ENCODE measurements at regions not wholly inside any gene's neighbourhood (a gene's known extent, or its start where the extent isn't known, plus 50 kb on each side); places are given as distances from the start of the nearest gene placed in this dataset.
"Not testable (repeated sequence)": the region's sequence is repeated elsewhere in the genome, so short reads cannot be mapped to it uniquely, and the experiment has no call there.

GRCh38 chr1:87983841-87984240 lies 655.2 kb downstream of the LMO4 start:
- 86 to 100% (median 100%) methylated on average over 1 of the region's 1 CpG; no CpG with 5 or more reads in 3 of the 10 experiments for WGBS, 10 experiments
- in situ Hi-C loops (cut with MboI; ENCODE audit: low pct_unique_long_range_greater_than_20kb in 2 of 9, low sequenced_read_pairs in 9 of 9, unreplicated experiment in 9 of 9), result no loop called here
- no peak for ATAC-seq (replicated peaks in 6 of 8)

GRCh38 chr1:87985071-87985470 lies 656.4 kb downstream of the LMO4 start:
- in situ Hi-C loops (cut with MboI; ENCODE audit: low pct_unique_long_range_greater_than_20kb in 2 of 9, low sequenced_read_pairs in 9 of 9, unreplicated experiment in 9 of 9), result no loop called here
- Histone ChIP-seq H3K27ac (no peak overlapping the region), H3K4me1 (replicated peaks in 1 of 2) (peaks cover 0 to 4% of the 10 kb centered on the region in 2 donors), H3K4me3 (no peak overlapping the region)
- WGBS, 10 experiments, result 60 to 100% (median 83%) methylated on average over 1 of the region's 1 CpG; no CpG with 5 or more reads in 5 of the 10 experiments
- no peak for ATAC-seq (replicated peaks in 6 of 8)

More at GRCh38 chr1:87983841-87984240, 655.2 kb downstream of the LMO4 start:
- H3K27ac ChIP-seq, result no peak overlapping the region
- H3K4me1 ChIP-seq (replicated peaks in 1 of 2), result peaks cover 0 to 4% of the 10 kb centered on the region in 2 donors
- no peak overlapping the region for H3K4me3 ChIP-seq

- ATAC-seq (replicated peaks in 6 of 8), result no peak
- 22 to 100% (median 82%) methylated on average over 1 to 6 of the region's 6 CpGs for WGBS, 10 experiments
- in situ Hi-C loops (cut with MboI; ENCODE audit: low pct_unique_long_range_greater_than_20kb in 2 of 9, low sequenced_read_pairs in 9 of 9, unreplicated experiment in 9 of 9), result no loop called here
These were observed 657.6 kb downstream of the LMO4 start for GRCh38 chr1:87986130-87986866.

GRCh38 chr1:87989346-87989745 lies 660.7 kb downstream of the LMO4 start:
- in situ Hi-C loops (cut with MboI; ENCODE audit: low pct_unique_long_range_greater_than_20kb in 2 of 9, low sequenced_read_pairs in 9 of 9, unreplicated experiment in 9 of 9), result no loop called here
- Histone ChIP-seq H3K4me1 (replicated peaks in 1 of 2) (no peaks in the 10 kb centered on the region), H3K27ac (no peak overlapping the region), H3K4me3 (no peak overlapping the region)
- ATAC-seq (replicated peaks in 6 of 8), result no peak
- 60 to 85% (median 68%) methylated on average over 1 to 2 of the region's 2 CpGs; no CpG with 5 or more reads in 4 of the 10 experiments for WGBS, 10 experiments

More at GRCh38 chr1:87986130-87986866, 657.6 kb downstream of the LMO4 start:
- peaks cover 0 to 4% of the 10 kb centered on the region in 2 donors for H3K4me1 ChIP-seq (replicated peaks in 1 of 2)
- H3K27ac ChIP-seq, result no peak overlapping the region
- no peak overlapping the region for H3K4me3 ChIP-seq

GRCh38 chr1:87992536-87992935 lies 663.9 kb downstream of the LMO4 start:
- WGBS, 10 experiments, result 35 to 100% (median 95%) methylated on average over 3 to 5 of the region's 5 CpGs; no CpG with 5 or more reads in 6 of the 10 experiments
- ATAC-seq (replicated peaks in 6 of 8); H3K27ac ChIP-seq; H3K4me3 ChIP-seq; H3K4me1 ChIP-seq (replicated peaks in 1 of 2); in situ Hi-C loops (cut with MboI; ENCODE audit: low pct_unique_long_range_greater_than_20kb in 2 of 9, low sequenced_read_pairs in 9 of 9, unreplicated experiment in 9 of 9): not testable (repeated sequence)

- peak in 2 of 8 experiments; percentile 61 to 79 for ATAC-seq (replicated peaks in 6 of 8)
- Histone ChIP-seq H3K4me1 (replicated peaks in 1 of 2) (no peaks in the 10 kb centered on the region), H3K27ac (no peak overlapping the region), H3K4me3 (no peak overlapping the region)
- in situ Hi-C loops (cut with MboI; ENCODE audit: low pct_unique_long_range_greater_than_20kb in 2 of 9, low sequenced_read_pairs in 9 of 9, unreplicated experiment in 9 of 9), result no loop called here
- 0 to 100% (median 56%) methylated on average over 1 to 4 of the region's 4 CpGs for WGBS, 10 experiments
These were observed 664.4 kb downstream of the LMO4 start for GRCh38 chr1:87993051-87993450.

- Histone ChIP-seq H3K4me3 (no peak overlapping the region), H3K4me1 (replicated peaks in 1 of 2) (no peaks in the 10 kb centered on the region), H3K27ac (no peak overlapping the region)
- in situ Hi-C loops (cut with MboI; ENCODE audit: low pct_unique_long_range_greater_than_20kb in 2 of 9, low sequenced_read_pairs in 9 of 9, unreplicated experiment in 9 of 9), result no loop called here
- no peak for ATAC-seq (replicated peaks in 6 of 8)
- 35 to 100% (median 83%) methylated on average over 1 to 6 of the region's 6 CpGs; no CpG with 5 or more reads in 1 of the 10 experiments for WGBS, 10 experiments
These were observed 671.2 kb downstream of the LMO4 start for GRCh38 chr1:87999852-88000251.

- ATAC-seq (replicated peaks in 6 of 8), result no peak
These were observed 672.8 kb downstream of the LMO4 start for GRCh38 chr1:88001460-88001859.

GRCh38 chr1:88003255-88003654 lies 674.6 kb downstream of the LMO4 start:
- no peak for ATAC-seq (replicated peaks in 6 of 8)
- 80 to 100% (median 94%) methylated on average over 1 to 2 of the region's 2 CpGs for WGBS, 10 experiments
- Histone ChIP-seq H3K4me3 (no peak overlapping the region), H3K4me1 (replicated peaks in 1 of 2) (no peaks in the 10 kb centered on the region), H3K27ac (no peak overlapping the region)
- in situ Hi-C loops (cut with MboI; ENCODE audit: low pct_unique_long_range_greater_than_20kb in 2 of 9, low sequenced_read_pairs in 9 of 9, unreplicated experiment in 9 of 9), result no loop called here

More at GRCh38 chr1:88001460-88001859, 672.8 kb downstream of the LMO4 start:
- Histone ChIP-seq H3K4me1 (replicated peaks in 1 of 2) (no peaks in the 10 kb centered on the region), H3K27ac (no peak overlapping the region), H3K4me3 (no peak overlapping the region)
- in situ Hi-C loops (cut with MboI; ENCODE audit: low pct_unique_long_range_greater_than_20kb in 2 of 9, low sequenced_read_pairs in 9 of 9, unreplicated experiment in 9 of 9), result no loop called here
- 13 to 100% (median 83%) methylated on average over 1 of the region's 1 CpG; no CpG with 5 or more reads in 1 of the 10 experiments for WGBS, 10 experiments

GRCh38 chr1:88009916-88010315 lies 674.2 kb upstream of the PKN2 start:
- no peak overlapping the region for H3K4me3 ChIP-seq
- H3K27ac ChIP-seq, result no peak overlapping the region
- in situ Hi-C loops (cut with MboI; ENCODE audit: low pct_unique_long_range_greater_than_20kb in 2 of 9, low sequenced_read_pairs in 9 of 9, unreplicated experiment in 9 of 9), result no loop called here
- no peaks in the 10 kb centered on the region for H3K4me1 ChIP-seq (replicated peaks in 1 of 2)
- no peak for ATAC-seq (replicated peaks in 6 of 8)
- WGBS, 10 experiments, result 0 to 93% (median 63%) methylated on average over 1 of the region's 1 CpG; no CpG with 5 or more reads in 2 of the 10 experiments

GRCh38 chr1:88013485-88013884 lies 670.6 kb upstream of the PKN2 start:
- Histone ChIP-seq H3K4me1 (replicated peaks in 1 of 2) (no peaks in the 10 kb centered on the region), H3K27ac (no peak overlapping the region), H3K4me3 (no peak overlapping the region)
- in situ Hi-C loops (cut with MboI; ENCODE audit: low pct_unique_long_range_greater_than_20kb in 2 of 9, low sequenced_read_pairs in 9 of 9, unreplicated experiment in 9 of 9), result no loop called here
- ATAC-seq (replicated peaks in 6 of 8), result no peak

- H3K27ac ChIP-seq, result no peak overlapping the region
- H3K4me3 ChIP-seq, result no peak overlapping the region
- ATAC-seq (replicated peaks in 6 of 8), result no peak
- WGBS, 10 experiments, result 37 to 77% (median 61%) methylated on average over 2 to 3 of the region's 3 CpGs
- in situ Hi-C loops (cut with MboI; ENCODE audit: low pct_unique_long_range_greater_than_20kb in 2 of 9, low sequenced_read_pairs in 9 of 9, unreplicated experiment in 9 of 9), result no loop called here
- no peaks in the 10 kb centered on the region for H3K4me1 ChIP-seq (replicated peaks in 1 of 2)
These were observed 669.9 kb upstream of the PKN2 start for GRCh38 chr1:88014131-88014530.

- ATAC-seq (replicated peaks in 6 of 8), result peak in 2 of 8 experiments; percentile 77 to 78
- Histone ChIP-seq H3K4me3 (no peak overlapping the region), H3K4me1 (replicated peaks in 1 of 2) (no peaks in the 10 kb centered on the region), H3K27ac (no peak overlapping the region)
- 0 to 90% (median 65%) methylated on average over 1 to 3 of the region's 3 CpGs for WGBS, 10 experiments
- in situ Hi-C loops (cut with MboI; ENCODE audit: low pct_unique_long_range_greater_than_20kb in 2 of 9, low sequenced_read_pairs in 9 of 9, unreplicated experiment in 9 of 9), result no loop called here
These were observed 667.1 kb upstream of the PKN2 start for GRCh38 chr1:88016947-88017346.

- in situ Hi-C loops (cut with MboI; ENCODE audit: low pct_unique_long_range_greater_than_20kb in 2 of 9, low sequenced_read_pairs in 9 of 9, unreplicated experiment in 9 of 9), result no loop called here
- Histone ChIP-seq H3K27ac (no peak overlapping the region), H3K4me1 (replicated peaks in 1 of 2) (no peaks in the 10 kb centered on the region), H3K4me3 (no peak overlapping the region)
- no peak for ATAC-seq (replicated peaks in 6 of 8)
- 0 to 89% (median 36%) methylated on average over 1 of the region's 1 CpG; no CpG with 5 or more reads in 3 of the 10 experiments for WGBS, 10 experiments
These were observed 662.5 kb upstream of the PKN2 start for GRCh38 chr1:88021529-88021928.
